Epithelial cell of proximal tubule (primary cell): ENCODE measurements at regions not wholly inside any gene's neighbourhood (a gene's known extent, or its start where the extent isn't known, plus 50 kb on each side); places are given as distances from the start of the nearest gene placed in this dataset.

ENCODE experiments used
- DNase-seq: peaks from one replicate; pipeline ENCODE4 v3.0.0-alpha.2; 2011; ENCODE audit warnings: low read depth
- H3K4me3 ChIP-seq: 2 replicates; pipeline ENCODE4 v1.5.1; 2011; ENCODE audit warnings: low read depth, mild to moderate bottlenecking, low read length
- CTCF ChIP-seq: conservative IDR thresholded peaks from 2 replicates; pipeline ENCODE4 v1.5.1; 2012; ENCODE audit warnings: low read depth, mild to moderate bottlenecking, low read length

- H3K4me3 ChIP-seq = no peak overlapping the region
- DNase-seq = no peak
- no peak for TF ChIP-seq CTCF
Measured at GRCh38 chr6:163719028-163719742, 304.7 kb downstream of the QKI start.

DNA sequence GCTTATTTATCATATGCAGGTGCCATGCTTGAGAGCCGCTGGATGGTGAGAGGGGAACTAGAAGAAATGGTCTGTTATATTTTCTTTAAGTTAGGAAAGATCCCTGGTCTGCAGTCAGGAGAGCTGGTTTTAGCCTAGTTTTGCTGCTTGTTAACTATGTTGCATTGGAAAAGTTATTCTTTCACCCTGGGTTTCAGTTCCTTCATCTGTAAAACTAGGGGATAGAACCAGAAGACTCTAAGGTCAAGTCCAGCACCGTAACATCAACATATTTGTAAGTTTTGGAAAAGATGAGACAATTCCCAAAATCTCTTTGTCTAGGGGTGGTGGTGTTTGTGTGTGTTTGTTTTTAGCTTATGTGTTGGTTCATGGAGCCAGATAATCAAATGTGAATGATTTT, 304.0 kb downstream of the QKI start:
- TF ChIP-seq CTCF = no peak
- no peak for DNase-seq
- no peak overlapping the region for H3K4me3 ChIP-seq

DNA sequence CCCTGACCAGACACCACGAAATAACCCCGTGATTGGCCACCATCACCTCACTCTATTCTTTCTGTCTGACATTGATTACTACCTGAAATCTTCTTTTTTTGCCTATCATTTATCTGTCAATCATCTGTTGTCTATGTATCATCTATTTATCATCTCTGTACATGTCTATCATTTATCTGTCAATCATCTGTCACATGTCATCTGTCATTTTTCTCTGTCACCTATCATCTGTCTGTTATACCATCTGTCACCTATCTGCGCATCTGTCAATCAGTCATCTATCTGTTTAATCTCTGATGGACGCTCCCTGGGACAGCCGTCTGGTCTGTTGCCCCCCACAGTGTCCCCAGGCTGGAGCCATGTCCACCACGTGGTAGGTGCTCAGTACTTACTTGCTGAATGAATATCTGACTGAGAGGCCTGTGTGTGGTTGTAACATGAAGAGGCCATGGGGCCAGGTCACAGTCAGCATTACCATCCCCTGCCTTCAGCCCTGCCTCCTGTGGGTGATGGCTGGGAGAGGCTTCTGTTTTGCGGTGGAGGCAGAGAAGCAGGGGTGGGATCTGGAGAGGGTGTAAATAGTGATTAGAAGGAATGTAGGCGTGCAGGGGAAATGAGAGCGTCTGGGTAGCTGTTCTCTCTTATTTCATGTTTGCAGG, 302.7 kb downstream of the QKI start:
- TF ChIP-seq CTCF = no peak
- DNase-seq = no peak
- no peak overlapping the region for H3K4me3 ChIP-seq

- DNase-seq = no peak
- TF ChIP-seq CTCF = no peak
- H3K4me3 ChIP-seq = no peak overlapping the region
Measured at GRCh38 chr6:163716690-163717089, 302.2 kb downstream of the QKI start.

DNA sequence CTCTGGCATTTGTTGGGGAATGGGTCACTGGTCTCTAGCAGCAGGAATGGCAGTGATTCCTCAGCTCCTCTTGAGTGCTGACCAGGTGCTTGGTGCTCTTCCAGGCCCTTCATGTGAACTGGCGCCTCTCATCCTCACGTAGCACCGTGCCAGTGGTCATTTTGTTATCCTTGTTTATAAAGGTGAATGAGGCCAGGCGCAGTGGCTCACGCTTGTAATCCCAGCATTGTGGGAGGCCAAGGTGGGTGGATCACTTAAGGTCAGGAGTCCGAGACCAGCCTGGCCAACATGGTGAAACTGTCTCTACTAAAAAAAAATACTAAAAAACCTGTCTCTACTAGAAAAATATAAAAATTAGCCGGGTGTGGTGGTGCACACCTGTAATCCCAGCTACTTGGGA, 301.3 kb downstream of the QKI start:
- no peak for TF ChIP-seq CTCF
- no peak overlapping the region for H3K4me3 ChIP-seq
- no peak for DNase-seq

DNA sequence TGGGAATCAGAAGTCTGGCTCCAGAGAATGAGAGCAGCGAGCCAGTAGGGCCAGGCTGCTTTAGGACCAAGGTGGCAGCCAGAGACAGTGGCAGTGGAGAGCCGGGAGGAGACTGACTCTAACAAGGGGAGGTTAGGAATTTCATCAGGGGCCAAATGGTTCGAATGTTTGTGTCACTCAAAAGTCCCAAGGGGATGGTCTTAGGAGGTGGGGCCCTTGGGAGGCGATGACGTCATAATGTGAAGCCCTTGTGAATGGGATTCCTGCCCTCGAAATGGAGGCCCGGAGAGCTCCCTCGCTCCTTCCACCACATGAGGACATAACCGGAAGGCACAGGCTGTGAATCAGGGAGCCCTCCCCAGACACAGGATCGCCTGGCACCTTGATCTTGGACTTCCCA, 299.7 kb downstream of the QKI start:
- no peak for TF ChIP-seq CTCF
- H3K4me3 ChIP-seq = no peak overlapping the region
- no peak for DNase-seq

DNA sequence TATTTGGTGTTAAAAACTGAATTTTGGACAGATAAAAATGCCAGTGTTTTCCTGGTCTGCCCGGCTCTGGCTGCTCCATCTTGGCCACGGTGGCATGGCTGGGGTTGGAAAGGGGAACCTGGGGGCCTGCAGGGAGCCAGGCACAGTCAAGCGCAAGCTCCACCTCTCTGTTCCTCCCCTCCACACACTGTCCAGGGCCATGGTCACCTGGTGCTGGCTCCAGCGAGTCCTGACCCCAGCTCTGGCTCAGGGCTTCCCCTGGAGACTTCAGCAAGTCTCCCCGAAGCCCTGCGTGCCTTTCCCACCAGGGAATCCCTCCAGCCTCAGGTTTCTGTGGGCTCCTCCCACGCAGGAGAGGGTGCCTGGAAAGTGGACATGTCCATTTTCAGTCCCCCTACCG, 298.5 kb downstream of the QKI start:
- TF ChIP-seq CTCF = no peak
- no peak for DNase-seq
- H3K4me3 ChIP-seq = no peak overlapping the region
